ENCODE measurements at regions not wholly inside any gene's neighbourhood (a gene's known extent, or its start where the extent isn't known, plus 50 kb on each side); places are given as distances from the start of the nearest gene placed in this dataset.

GRCh38 chr17:78301821-78302213, 58.1 kb downstream of the SOCS3 start:
- Histone ChIP-seq H3K9me2 (replicated peaks; ENCODE audit: insufficient read depth, low read length) (no peaks in the 10 kb centered on the region), H3F3A (ENCODE audit: insufficient read depth, low read length) (no peaks in the 10 kb centered on the region), H2AFZ (ENCODE audit: low read length) (no peak overlapping the region), H3K4me1 (ENCODE audit: low read length) (no peaks in the 10 kb centered on the region), H3K4me2 (ENCODE audit: low read depth, low read length) (no peak overlapping the region), H3K36me3 (replicated peaks; ENCODE audit: insufficient read depth, low read length) (no peaks in the 10 kb centered on the region), H3K27ac (ENCODE audit: low read length) (no peak overlapping the region), H4K20me1 (ENCODE audit: insufficient read depth, low read length) (no peaks in the 10 kb centered on the region), H3K9ac (ENCODE audit: low read length) (no peak overlapping the region), H3K9me3 (replicated peaks; ENCODE audit: insufficient read depth, low read length) (no peaks in the 10 kb centered on the region), H3K79me2 (ENCODE audit: low read length) (no peaks in the 10 kb centered on the region), H3K4me3 (ENCODE audit: low read length) (no peak overlapping the region), H3K27me3 (replicated peaks; ENCODE audit: insufficient read depth, low read length) (peaks cover 68% of the 10 kb centered on the region)
- no peak for DNase-seq
- no peak for TF ChIP-seq EZH2 (optimal IDR thresholded peaks at IDR 0.05; ENCODE audit: low read depth, low read length)
- TF ChIP-seq CTCF (IDR thresholded peaks at IDR 0.05; ENCODE audit: low read length) = no peak
- no peak for TF ChIP-seq EZH2phosphoT487 (IDR thresholded peaks at IDR 0.05; ENCODE audit: low read length)

- Histone ChIP-seq H3K9ac (ENCODE audit: low read length) (no peak overlapping the region), H3K4me1 (ENCODE audit: low read length) (no peaks in the 10 kb centered on the region), H3K36me3 (replicated peaks; ENCODE audit: insufficient read depth, low read length) (no peaks in the 10 kb centered on the region), H3K79me2 (ENCODE audit: low read length) (no peaks in the 10 kb centered on the region), H3K27ac (ENCODE audit: low read length) (no peak overlapping the region), H2AFZ (ENCODE audit: low read length) (no peak overlapping the region), H3K4me3 (ENCODE audit: low read length) (no peak overlapping the region), H3K27me3 (replicated peaks; ENCODE audit: insufficient read depth, low read length) (peaks cover 68% of the 10 kb centered on the region), H3K4me2 (ENCODE audit: low read depth, low read length) (no peak overlapping the region), H3F3A (ENCODE audit: insufficient read depth, low read length) (no peaks in the 10 kb centered on the region), H3K9me2 (replicated peaks; ENCODE audit: insufficient read depth, low read length) (no peaks in the 10 kb centered on the region), H3K9me3 (replicated peaks; ENCODE audit: insufficient read depth, low read length) (no peaks in the 10 kb centered on the region), H4K20me1 (ENCODE audit: insufficient read depth, low read length) (no peaks in the 10 kb centered on the region)
- no peak for TF ChIP-seq CTCF (IDR thresholded peaks at IDR 0.05; ENCODE audit: low read length)
- no peak for TF ChIP-seq EZH2phosphoT487 (IDR thresholded peaks at IDR 0.05; ENCODE audit: low read length)
- TF ChIP-seq EZH2 (optimal IDR thresholded peaks at IDR 0.05; ENCODE audit: low read depth, low read length) = no peak
- DNase-seq = no peak
Observed at GRCh38 chr17:78300962-78301820, 58.7 kb downstream of the SOCS3 start.

GRCh38 chr17:78299049-78299448, 60.8 kb downstream of the SOCS3 start:
- Histone ChIP-seq H3K27ac (ENCODE audit: low read length) (no peak overlapping the region), H3K9me3 (replicated peaks; ENCODE audit: insufficient read depth, low read length) (no peaks in the 10 kb centered on the region), H3F3A (ENCODE audit: insufficient read depth, low read length) (no peaks in the 10 kb centered on the region), H3K79me2 (ENCODE audit: low read length) (no peaks in the 10 kb centered on the region), H3K27me3 (replicated peaks; ENCODE audit: insufficient read depth, low read length) (peaks cover 55% of the 10 kb centered on the region), H3K9me2 (replicated peaks; ENCODE audit: insufficient read depth, low read length) (no peaks in the 10 kb centered on the region), H4K20me1 (ENCODE audit: insufficient read depth, low read length) (no peaks in the 10 kb centered on the region), H3K36me3 (replicated peaks; ENCODE audit: insufficient read depth, low read length) (no peaks in the 10 kb centered on the region), H3K4me1 (ENCODE audit: low read length) (no peaks in the 10 kb centered on the region), H3K4me3 (ENCODE audit: low read length) (no peak overlapping the region), H3K9ac (ENCODE audit: low read length) (no peak overlapping the region), H3K4me2 (ENCODE audit: low read depth, low read length) (no peak overlapping the region), H2AFZ (ENCODE audit: low read length) (no peak overlapping the region)
- TF ChIP-seq EZH2phosphoT487 (IDR thresholded peaks at IDR 0.05; ENCODE audit: low read length) (no peak), CTCF (IDR thresholded peaks at IDR 0.05; ENCODE audit: low read length) (no peak), EZH2 (optimal IDR thresholded peaks at IDR 0.05; ENCODE audit: low read depth, low read length) (no peak)
- DNase-seq = no peak

All from MM.1S (cell line).